ENCODE measurements at regions not wholly inside any gene's neighbourhood (a gene's known extent, or its start where the extent isn't known, plus 50 kb on each side); places are given as distances from the start of the nearest gene placed in this dataset.
"Not testable (repeated sequence)": the region's sequence is repeated elsewhere in the genome, so short reads cannot be mapped to it uniquely, and the experiment has no call there.

- H3K27me3 Mint-ChIP-seq (ENCODE audit: insufficient read depth), result no peaks in the 10 kb centered on the region
- DNase-seq (ENCODE audit: low spot score), result no peak
- H3K9me3 Mint-ChIP-seq, result no peaks in the 10 kb centered on the region
- H3K4me1 Mint-ChIP-seq (ENCODE audit: low read depth), result peaks cover 51% of the 10 kb centered on the region
- intact Hi-C loops (cut with micrococcal nuclease), result loop anchor here (10.0 kb wide), 6 partner anchors 355 to 1345 kb away; partner anchors contain the start of genes FMNL1 and GOSR2
- H3K36me3 Mint-ChIP-seq (ENCODE audit: low read depth), result peaks cover 27% of the 10 kb centered on the region
- no peak overlapping the region for H3K4me3 Mint-ChIP-seq
- H3K27ac Mint-ChIP-seq, result no peak overlapping the region
Measured at GRCh38 chr17:45579529-45580495, 89.3 kb upstream of the PLEKHM1 start.

- no peak for DNase-seq (ENCODE audit: low spot score)
- Mint-ChIP-seq H3K9me3 (no peaks in the 10 kb centered on the region), H3K27ac (no peak overlapping the region), H3K27me3 (ENCODE audit: insufficient read depth) (no peaks in the 10 kb centered on the region), H3K4me3 (no peak overlapping the region), H3K4me1 (ENCODE audit: low read depth) (peaks cover 48% of the 10 kb centered on the region), H3K36me3 (ENCODE audit: low read depth) (peaks cover 27% of the 10 kb centered on the region)
- intact Hi-C loops (cut with micrococcal nuclease), result loop anchor here (10.0 kb wide), 6 partner anchors 356 to 1344 kb away; partner anchors contain the start of genes FMNL1 and GOSR2
Measured at GRCh38 chr17:45580924-45581323, 90.4 kb upstream of the PLEKHM1 start.

- intact Hi-C loops (cut with micrococcal nuclease), result loop anchor here (10.0 kb wide), 6 partner anchors 357 to 1343 kb away; partner anchors contain the start of genes FMNL1 and GOSR2
- H3K27ac Mint-ChIP-seq, result peak overlapping the region; percentile 6
- H3K9me3 Mint-ChIP-seq, result no peaks in the 10 kb centered on the region
- peaks cover 23% of the 10 kb centered on the region for H3K36me3 Mint-ChIP-seq (ENCODE audit: low read depth)
- DNase-seq (ENCODE audit: low spot score), result no peak
- H3K4me1 Mint-ChIP-seq (ENCODE audit: low read depth), result peaks cover 48% of the 10 kb centered on the region
- H3K27me3 Mint-ChIP-seq (ENCODE audit: insufficient read depth), result no peaks in the 10 kb centered on the region
- H3K4me3 Mint-ChIP-seq, result no peak overlapping the region
Measured at GRCh38 chr17:45581860-45582259, 91.3 kb upstream of the PLEKHM1 start.

GRCh38 chr17:45584092-45585036 is 93.8 kb upstream of the PLEKHM1 start:
- H3K4me1 Mint-ChIP-seq (ENCODE audit: low read depth), result peaks cover 44% of the 10 kb centered on the region
- H3K4me3 Mint-ChIP-seq, result peak overlapping the region; percentile 89
- no peaks in the 10 kb centered on the region for H3K9me3 Mint-ChIP-seq
- DNase-seq (ENCODE audit: low spot score), result peak; percentile 73
- peak overlapping the region; percentile 94 for H3K27ac Mint-ChIP-seq
- peaks cover 2% of the 10 kb centered on the region for H3K27me3 Mint-ChIP-seq (ENCODE audit: insufficient read depth)
- peaks cover 21% of the 10 kb centered on the region for H3K36me3 Mint-ChIP-seq (ENCODE audit: low read depth)
- intact Hi-C loops (cut with micrococcal nuclease), result loop anchor here (2.0 to 10.0 kb wide), 7 partner anchors 156 to 1340 kb away; partner anchors contain the start of genes FMNL1 and GOSR2

- H3K36me3 Mint-ChIP-seq (ENCODE audit: low read depth), result peaks cover 16% of the 10 kb centered on the region
- not testable (repeated sequence) for H3K27me3 Mint-ChIP-seq (ENCODE audit: insufficient read depth); H3K9me3 Mint-ChIP-seq
- H3K4me1 Mint-ChIP-seq (ENCODE audit: low read depth), result peaks cover 40% of the 10 kb centered on the region
- peak overlapping the region; percentile 89 for H3K4me3 Mint-ChIP-seq
- peak overlapping the region; percentile 88 for H3K27ac Mint-ChIP-seq
- intact Hi-C loops (cut with micrococcal nuclease), result loop anchor here (2.0 to 10.0 kb wide), 7 partner anchors 156 to 1340 kb away; partner anchors contain the start of genes FMNL1 and GOSR2
- DNase-seq (ENCODE audit: low spot score), result peak; percentile 85
Measured at GRCh38 chr17:45585037-45585733, 94.7 kb upstream of the PLEKHM1 start.

- H3K27ac Mint-ChIP-seq, result peak overlapping the region; percentile 88
- H3K4me1 Mint-ChIP-seq (ENCODE audit: low read depth), result peaks cover 35% of the 10 kb centered on the region
- H3K4me3 Mint-ChIP-seq, result peak overlapping the region; percentile 89
- peaks cover 12% of the 10 kb centered on the region for H3K36me3 Mint-ChIP-seq (ENCODE audit: low read depth)
- intact Hi-C loops (cut with micrococcal nuclease), result loop anchor here (2.0 to 10.0 kb wide), 7 partner anchors 157 to 1339 kb away; partner anchors contain the start of genes FMNL1 and GOSR2
- DNase-seq (ENCODE audit: low spot score), result peak; percentile 31
- not testable (repeated sequence) for H3K27me3 Mint-ChIP-seq (ENCODE audit: insufficient read depth); H3K9me3 Mint-ChIP-seq
Measured at GRCh38 chr17:45585794-45586650, 95.5 kb upstream of the PLEKHM1 start.

GRCh38 chr17:45586651-45586934 is 96.1 kb upstream of the PLEKHM1 start:
- H3K4me1 Mint-ChIP-seq (ENCODE audit: low read depth), result peaks cover 32% of the 10 kb centered on the region
- H3K36me3 Mint-ChIP-seq (ENCODE audit: low read depth); H3K4me3 Mint-ChIP-seq; H3K27me3 Mint-ChIP-seq (ENCODE audit: insufficient read depth); H3K27ac Mint-ChIP-seq; H3K9me3 Mint-ChIP-seq; DNase-seq (ENCODE audit: low spot score): not testable (repeated sequence)
- intact Hi-C loops (cut with micrococcal nuclease), result loop anchor here (10.0 kb wide), 6 partner anchors 362 to 1338 kb away; partner anchors contain the start of genes FMNL1 and GOSR2

- H3K27me3 Mint-ChIP-seq (ENCODE audit: insufficient read depth), result peaks cover 14% of the 10 kb centered on the region
- not testable (repeated sequence) for H3K4me1 Mint-ChIP-seq (ENCODE audit: low read depth); H3K27ac Mint-ChIP-seq; H3K9me3 Mint-ChIP-seq; H3K4me3 Mint-ChIP-seq; H3K36me3 Mint-ChIP-seq (ENCODE audit: low read depth)
- intact Hi-C loops (cut with micrococcal nuclease), result loop anchor here (2.0 kb wide), 1 partner anchor 164 kb away; no protein-coding TSS in a partner anchor
- DNase-seq (ENCODE audit: low spot score), result peak; percentile 69
Measured at GRCh38 chr17:45592433-45592923, 102.0 kb upstream of the PLEKHM1 start.

GRCh38 chr17:45596347-45596746 is 105.8 kb upstream of the PLEKHM1 start:
- intact Hi-C loops (cut with micrococcal nuclease); H3K4me1 Mint-ChIP-seq (ENCODE audit: low read depth); H3K36me3 Mint-ChIP-seq (ENCODE audit: low read depth); H3K9me3 Mint-ChIP-seq; H3K27ac Mint-ChIP-seq; DNase-seq (ENCODE audit: low spot score); H3K4me3 Mint-ChIP-seq: not testable (repeated sequence)
- H3K27me3 Mint-ChIP-seq (ENCODE audit: insufficient read depth), result peaks cover 17% of the 10 kb centered on the region

GRCh38 chr17:45600052-45601012 is 109.8 kb upstream of the PLEKHM1 start:
- H3K9me3 Mint-ChIP-seq; DNase-seq (ENCODE audit: low spot score); H3K27ac Mint-ChIP-seq; H3K36me3 Mint-ChIP-seq (ENCODE audit: low read depth); H3K4me1 Mint-ChIP-seq (ENCODE audit: low read depth); intact Hi-C loops (cut with micrococcal nuclease); H3K4me3 Mint-ChIP-seq: not testable (repeated sequence)
- peaks cover 12% of the 10 kb centered on the region for H3K27me3 Mint-ChIP-seq (ENCODE audit: insufficient read depth)

Measured in activated T-helper 1 cell treated with anti-CD3 and anti-CD28 coated beads, Interleukin-12 subunit alpha, Interleukin-12 subunit beta, Interleukin-2, Interleukin-4 antibody, amounts not matched to agents 30 ng/mL and 10 ng/mL and 1 ng/mL, durations not matched to agents 14 hours and 24 hours and 36 hours (primary cell).